WI38 (cell line): ENCODE measurements at regions not wholly inside any gene's neighbourhood (a gene's known extent, or its start where the extent isn't known, plus 50 kb on each side); places are given as distances from the start of the nearest gene placed in this dataset.

Experiments used
- H3K4me3 ChIP-seq: 2 replicates; pipeline ENCODE4 v1.5.1; 2011; ENCODE audit warnings: low read depth, mild to moderate bottlenecking, control low read depth, low read length
- TF ChIP-seq, protein P1 (sequence below): IDR thresholded peaks from 2 replicates; pipeline ENCODE4 v1.5.1; 2012; ENCODE audit warnings: low read depth, mild to moderate bottlenecking, control low read depth, low read length

DNA sequence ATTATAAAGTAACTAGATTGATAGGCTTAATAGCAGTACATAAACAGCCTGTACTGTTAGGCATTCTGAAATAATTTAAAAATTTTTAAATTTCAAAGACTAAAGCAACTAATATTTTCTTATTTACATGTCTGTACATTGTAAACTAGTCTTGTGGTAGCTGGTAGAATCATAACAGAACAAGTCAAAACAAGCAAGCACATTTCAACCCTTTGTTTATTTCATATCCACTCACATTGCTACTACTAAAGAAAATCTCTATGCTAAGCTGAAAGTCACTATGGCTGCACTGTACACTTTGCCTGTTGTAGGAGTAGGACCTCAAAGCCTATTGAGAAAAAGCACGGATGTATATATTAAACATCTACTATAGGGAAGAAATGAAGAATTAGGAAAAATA is 738.2 kb upstream of the ADGRL4 start:
- TF ChIP-seq, protein P1, sequence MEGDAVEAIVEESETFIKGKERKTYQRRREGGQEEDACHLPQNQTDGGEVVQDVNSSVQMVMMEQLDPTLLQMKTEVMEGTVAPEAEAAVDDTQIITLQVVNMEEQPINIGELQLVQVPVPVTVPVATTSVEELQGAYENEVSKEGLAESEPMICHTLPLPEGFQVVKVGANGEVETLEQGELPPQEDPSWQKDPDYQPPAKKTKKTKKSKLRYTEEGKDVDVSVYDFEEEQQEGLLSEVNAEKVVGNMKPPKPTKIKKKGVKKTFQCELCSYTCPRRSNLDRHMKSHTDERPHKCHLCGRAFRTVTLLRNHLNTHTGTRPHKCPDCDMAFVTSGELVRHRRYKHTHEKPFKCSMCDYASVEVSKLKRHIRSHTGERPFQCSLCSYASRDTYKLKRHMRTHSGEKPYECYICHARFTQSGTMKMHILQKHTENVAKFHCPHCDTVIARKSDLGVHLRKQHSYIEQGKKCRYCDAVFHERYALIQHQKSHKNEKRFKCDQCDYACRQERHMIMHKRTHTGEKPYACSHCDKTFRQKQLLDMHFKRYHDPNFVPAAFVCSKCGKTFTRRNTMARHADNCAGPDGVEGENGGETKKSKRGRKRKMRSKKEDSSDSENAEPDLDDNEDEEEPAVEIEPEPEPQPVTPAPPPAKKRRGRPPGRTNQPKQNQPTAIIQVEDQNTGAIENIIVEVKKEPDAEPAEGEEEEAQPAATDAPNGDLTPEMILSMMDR, result no peak
- H3K4me3 ChIP-seq, result no peak overlapping the region

DNA sequence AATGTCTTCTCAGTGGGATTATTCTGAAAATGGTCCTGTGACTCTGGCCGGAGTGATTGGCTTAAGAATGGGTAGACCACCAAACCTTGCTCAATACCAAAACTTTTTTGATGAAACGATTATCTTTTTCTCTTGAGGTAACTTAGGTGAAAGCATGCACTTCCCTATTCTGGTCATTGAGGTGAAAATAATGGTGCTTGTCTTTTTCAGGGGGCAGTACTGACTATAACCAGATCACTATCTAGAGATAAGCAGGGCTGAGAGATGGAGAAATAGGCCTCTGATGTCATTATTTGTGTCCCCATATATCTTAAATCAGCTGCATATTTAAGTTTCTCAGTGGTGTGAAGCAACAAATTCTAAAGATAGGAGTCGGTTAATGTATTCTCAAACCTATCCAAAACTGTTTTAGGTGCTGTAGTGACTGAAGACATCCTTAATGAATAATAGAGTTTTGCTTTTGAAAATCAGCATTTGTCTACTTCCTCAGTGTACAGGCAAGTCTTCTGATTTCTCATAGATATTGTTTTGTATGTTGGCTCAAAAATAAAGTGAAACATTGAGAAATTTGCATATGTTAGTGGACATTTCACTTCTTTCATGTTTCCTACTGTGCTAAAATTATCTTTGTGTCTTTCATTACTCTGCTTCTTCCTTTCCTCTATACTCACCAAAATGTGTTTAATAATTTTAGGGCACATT is 735.3 kb upstream of the ADGRL4 start:
- TF ChIP-seq, protein P1, result no peak
- H3K4me3 ChIP-seq, result no peak overlapping the region

DNA sequence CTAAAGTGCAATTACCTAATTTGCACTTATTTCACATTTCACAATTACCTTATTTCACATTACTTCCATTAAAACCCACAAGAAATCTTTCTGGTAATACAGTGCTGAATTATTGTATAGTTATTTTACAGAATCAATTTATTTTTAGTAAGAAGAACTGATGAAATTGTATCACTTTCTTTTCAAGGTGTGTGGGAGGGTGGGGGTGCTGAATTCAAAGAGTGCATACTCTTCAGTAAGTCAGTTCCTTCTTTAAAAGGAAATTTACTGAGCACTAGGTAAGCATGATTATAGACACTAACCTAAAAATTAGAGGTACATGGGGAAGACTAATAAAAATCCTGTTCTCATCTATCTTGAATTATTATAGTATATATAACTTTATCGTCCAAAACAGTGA is 731.6 kb upstream of the ADGRL4 start:
- no peak overlapping the region for H3K4me3 ChIP-seq
- TF ChIP-seq, protein P1, result no peak

DNA sequence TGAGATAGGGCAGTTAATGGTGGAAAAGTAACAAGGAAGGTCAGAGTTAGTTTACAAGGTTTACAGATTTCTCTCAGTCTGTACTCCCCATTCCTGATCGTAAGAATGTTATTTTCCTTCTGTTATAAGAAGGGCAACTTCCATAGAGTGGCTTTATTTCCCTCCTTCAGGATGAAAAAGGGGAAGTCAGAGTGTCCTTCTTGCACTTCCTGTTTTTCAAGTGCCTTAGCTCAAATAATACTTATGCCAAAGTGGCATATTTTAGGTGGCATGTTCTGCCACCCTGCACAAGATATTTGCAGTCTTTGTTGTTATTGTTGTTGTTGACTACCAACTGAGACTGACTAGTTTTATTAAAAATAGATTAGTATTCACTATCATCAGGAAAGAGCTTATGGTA is 730.7 kb upstream of the ADGRL4 start:
- no peak overlapping the region for H3K4me3 ChIP-seq
- TF ChIP-seq, protein P1, result no peak

DNA sequence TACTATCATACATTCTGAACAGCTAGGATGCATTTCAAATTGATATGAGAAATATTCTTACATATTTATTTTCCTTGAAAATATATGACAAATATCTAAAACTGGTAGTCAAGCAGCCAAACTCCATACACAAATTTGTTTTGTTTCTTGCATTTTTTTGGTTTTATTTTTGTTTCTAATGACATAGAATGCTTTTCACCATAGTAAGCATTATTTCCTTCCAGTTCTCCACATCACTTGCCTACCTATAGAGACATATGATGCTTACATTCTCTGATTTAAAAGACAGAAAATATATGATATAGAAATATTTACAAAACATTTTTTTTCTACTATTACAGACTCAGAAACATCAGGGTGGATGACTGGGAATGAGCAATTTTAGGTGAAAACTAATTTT is 726.4 kb upstream of the ADGRL4 start:
- no peak overlapping the region for H3K4me3 ChIP-seq
- TF ChIP-seq, protein P1, result no peak

DNA sequence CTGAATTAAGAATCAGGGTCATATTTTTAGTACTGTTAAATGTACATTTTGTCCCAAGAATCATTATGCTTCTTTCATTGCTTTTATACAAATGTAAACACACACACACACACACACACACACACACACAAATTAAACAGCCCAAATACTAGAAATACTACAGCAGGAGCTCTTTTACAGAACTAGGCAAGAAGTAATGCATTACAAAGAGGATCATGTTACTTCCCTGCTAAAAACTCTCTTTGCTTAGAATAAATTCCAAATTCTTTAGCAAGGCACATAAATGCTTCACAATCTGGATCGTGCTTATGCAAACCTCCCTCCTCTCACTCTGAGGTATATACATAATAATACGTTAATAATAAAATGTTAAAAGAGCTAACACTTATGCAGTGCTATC is 720.4 kb upstream of the ADGRL4 start:
- no peak overlapping the region for H3K4me3 ChIP-seq
- TF ChIP-seq, protein P1, result no peak

DNA sequence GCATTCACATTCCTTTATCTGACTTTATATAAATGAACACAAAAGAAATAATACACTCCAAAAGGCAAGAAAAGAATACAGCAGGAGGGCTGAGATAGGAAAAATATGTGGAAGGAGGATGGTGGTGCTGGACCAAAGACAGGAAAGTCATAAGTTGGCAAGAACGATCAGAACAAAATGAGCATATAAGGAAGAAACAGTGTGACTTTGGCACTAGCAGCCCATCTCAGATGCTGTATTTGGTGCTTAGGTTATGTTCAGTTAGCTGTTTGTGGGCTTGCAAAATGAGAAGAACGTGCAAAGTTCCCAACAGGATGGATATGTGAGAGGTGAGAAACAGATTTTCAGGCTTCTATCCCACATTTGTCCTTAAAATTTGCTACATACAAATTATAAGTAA is 719.8 kb upstream of the ADGRL4 start:
- TF ChIP-seq, protein P1, result no peak
- no peak overlapping the region for H3K4me3 ChIP-seq
